GM06990 (cell line): ENCODE measurements at regions not wholly inside any gene's neighbourhood (a gene's known extent, or its start where the extent isn't known, plus 50 kb on each side); places are given as distances from the start of the nearest gene placed in this dataset.

Source experiments
- DNase-seq: peaks from one replicate; pipeline ENCODE4 v3.0.0-alpha.2; 2011; ENCODE audit not compliant: insufficient read length; ENCODE audit errors: extremely low read depth
- H3K27me3 ChIP-seq: replicated peaks from 2 replicates; pipeline ENCODE4 v1.6.0; 2011; ENCODE audit warnings: low read length; ENCODE audit not compliant: control insufficient read depth, insufficient read depth
- H3K36me3 ChIP-seq: 2 replicates; pipeline ENCODE4 v1.5.1; 2011; ENCODE audit warnings: low read length; ENCODE audit not compliant: control insufficient read depth, insufficient read depth
- H3K4me3 ChIP-seq: replicated peaks from 2 replicates; pipeline ENCODE4 v1.5.1; 2011; ENCODE audit warnings: low read depth, mild to moderate bottlenecking, control low read depth, low read length
- TF ChIP-seq, protein P1 (sequence below): IDR thresholded peaks from 2 replicates; pipeline ENCODE4 v1.5.1; 2011; ENCODE audit warnings: low read length, control low read depth, mild to moderate bottlenecking, inconsistent platforms; ENCODE audit not compliant: insufficient read depth, poor library complexity, severe bottlenecking

DNA sequence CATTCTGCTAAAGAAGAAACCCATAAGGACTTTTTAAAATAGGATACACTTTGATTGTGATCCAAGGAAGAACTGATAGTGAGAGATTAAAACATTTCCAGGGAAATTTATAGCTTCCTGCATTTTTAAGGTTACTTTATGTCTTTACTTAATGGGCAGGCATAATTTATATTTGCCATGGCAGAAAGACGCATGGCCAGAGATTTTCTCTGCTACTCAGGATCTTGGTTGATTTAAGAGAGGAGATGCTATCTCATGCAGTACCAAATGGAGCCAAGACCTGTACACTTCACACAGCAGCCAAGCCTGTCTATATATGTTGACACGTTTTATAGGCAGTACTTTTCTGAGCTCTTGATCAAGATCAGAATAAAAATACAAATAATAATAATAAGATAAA lies 60.9 kb upstream of the NT5C1B start:
- DNase-seq: no peak
- H3K4me3 ChIP-seq: no peak overlapping the region
- H3K36me3 ChIP-seq: no peaks in the 10 kb centered on the region
- TF ChIP-seq, protein P1, sequence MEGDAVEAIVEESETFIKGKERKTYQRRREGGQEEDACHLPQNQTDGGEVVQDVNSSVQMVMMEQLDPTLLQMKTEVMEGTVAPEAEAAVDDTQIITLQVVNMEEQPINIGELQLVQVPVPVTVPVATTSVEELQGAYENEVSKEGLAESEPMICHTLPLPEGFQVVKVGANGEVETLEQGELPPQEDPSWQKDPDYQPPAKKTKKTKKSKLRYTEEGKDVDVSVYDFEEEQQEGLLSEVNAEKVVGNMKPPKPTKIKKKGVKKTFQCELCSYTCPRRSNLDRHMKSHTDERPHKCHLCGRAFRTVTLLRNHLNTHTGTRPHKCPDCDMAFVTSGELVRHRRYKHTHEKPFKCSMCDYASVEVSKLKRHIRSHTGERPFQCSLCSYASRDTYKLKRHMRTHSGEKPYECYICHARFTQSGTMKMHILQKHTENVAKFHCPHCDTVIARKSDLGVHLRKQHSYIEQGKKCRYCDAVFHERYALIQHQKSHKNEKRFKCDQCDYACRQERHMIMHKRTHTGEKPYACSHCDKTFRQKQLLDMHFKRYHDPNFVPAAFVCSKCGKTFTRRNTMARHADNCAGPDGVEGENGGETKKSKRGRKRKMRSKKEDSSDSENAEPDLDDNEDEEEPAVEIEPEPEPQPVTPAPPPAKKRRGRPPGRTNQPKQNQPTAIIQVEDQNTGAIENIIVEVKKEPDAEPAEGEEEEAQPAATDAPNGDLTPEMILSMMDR: no peak
- no peaks in the 10 kb centered on the region for H3K27me3 ChIP-seq

DNA sequence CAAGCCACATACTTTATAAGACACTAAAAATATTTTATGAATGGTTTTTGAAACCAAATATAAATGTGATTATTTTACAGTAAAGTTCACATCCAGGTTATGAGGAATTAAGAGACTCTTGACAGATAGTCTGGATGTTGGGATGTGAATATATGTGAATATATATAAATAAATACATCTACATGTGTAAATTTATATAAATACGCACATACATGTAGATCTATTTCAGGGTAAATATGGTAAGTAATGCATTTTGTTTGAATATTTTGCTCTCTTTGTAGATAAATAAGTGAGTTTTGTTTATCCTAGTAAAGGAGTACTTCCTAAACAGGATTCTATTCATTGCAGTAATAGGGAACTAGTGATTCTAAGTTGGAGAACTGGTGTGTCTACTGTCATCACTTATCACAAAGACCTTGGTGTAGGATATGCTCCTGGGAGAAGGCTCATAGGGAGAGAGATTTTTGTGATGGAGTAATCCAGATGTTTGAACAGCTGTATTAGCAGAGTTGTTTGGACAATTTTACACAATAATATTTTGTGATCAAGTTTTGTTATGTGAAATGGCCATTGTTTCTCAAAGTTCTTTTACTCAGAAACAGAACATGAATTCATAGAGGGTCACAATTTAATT lies 60.2 kb upstream of the NT5C1B start:
- Histone ChIP-seq H3K4me3 (no peak overlapping the region), H3K36me3 (no peaks in the 10 kb centered on the region), H3K27me3 (no peaks in the 10 kb centered on the region)
- TF ChIP-seq, protein P1: no peak
- DNase-seq: no peak

DNA sequence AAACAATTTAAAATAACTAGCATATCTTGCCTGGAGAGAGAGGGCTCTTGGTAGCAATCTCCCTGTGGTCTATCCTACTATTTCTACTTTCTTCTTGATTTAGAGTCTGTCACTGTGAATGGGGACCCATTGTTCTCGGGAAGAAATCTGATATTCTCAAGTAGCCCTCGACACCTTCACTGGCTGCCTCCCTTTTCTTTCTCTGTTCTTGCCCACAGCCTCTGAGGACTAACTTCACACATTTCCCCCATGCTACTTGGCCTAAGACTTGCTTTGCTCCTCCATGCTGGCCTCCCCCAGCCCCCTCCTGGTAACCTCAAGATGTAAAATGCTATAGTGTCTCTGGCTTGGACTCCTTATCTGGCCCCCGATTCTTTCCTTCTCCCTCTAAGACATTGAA lies 58.8 kb upstream of the NT5C1B start:
- Histone ChIP-seq H3K27me3 (no peaks in the 10 kb centered on the region), H3K36me3 (no peaks in the 10 kb centered on the region), H3K4me3 (no peak overlapping the region)
- no peak for DNase-seq
- TF ChIP-seq, protein P1: no peak

DNA sequence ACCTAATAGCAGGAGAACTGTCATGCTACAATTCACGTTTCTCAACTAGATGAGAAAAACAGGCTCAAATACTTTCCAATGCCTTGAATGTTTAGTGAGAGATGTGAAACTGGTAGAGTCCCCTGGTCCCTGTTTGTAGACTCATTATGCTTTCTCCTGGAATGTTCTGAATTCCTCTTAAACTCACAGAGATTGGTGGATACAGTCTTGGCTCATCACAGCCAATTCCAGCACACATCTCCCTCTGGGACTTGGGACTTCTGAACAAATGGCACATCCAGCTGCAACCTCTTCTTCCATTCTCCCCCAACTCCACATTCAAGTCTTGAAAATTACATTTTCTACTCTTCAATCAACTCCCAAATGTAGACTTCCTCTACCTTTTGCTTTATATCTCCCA lies 58.4 kb upstream of the NT5C1B start:
- no peak for DNase-seq
- Histone ChIP-seq H3K27me3 (no peaks in the 10 kb centered on the region), H3K36me3 (no peaks in the 10 kb centered on the region), H3K4me3 (no peak overlapping the region)
- TF ChIP-seq, protein P1: no peak

DNA sequence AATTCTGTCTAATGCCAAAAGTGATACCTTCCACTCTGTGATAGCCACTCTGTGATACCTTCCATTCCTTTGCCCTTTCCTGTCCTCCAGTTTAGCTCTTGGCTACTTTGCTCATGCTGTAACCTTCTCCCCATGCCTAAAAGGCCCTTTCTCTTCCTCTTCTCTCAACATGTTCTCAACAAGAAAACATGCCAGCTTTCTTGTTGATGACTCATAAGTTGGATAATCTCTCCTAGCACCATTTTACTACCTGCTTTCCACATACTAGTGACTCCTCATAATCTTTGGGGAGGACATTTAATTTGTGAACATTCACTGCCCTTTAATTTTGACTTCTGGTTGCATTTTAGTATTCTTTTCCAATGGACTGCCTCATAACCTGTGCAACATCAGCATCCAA lies 55.9 kb upstream of the NT5C1B start:
- H3K27me3 ChIP-seq: no peaks in the 10 kb centered on the region
- TF ChIP-seq, protein P1: no peak
- DNase-seq: no peak
- H3K36me3 ChIP-seq: no peaks in the 10 kb centered on the region
- H3K4me3 ChIP-seq: no peak overlapping the region

DNA sequence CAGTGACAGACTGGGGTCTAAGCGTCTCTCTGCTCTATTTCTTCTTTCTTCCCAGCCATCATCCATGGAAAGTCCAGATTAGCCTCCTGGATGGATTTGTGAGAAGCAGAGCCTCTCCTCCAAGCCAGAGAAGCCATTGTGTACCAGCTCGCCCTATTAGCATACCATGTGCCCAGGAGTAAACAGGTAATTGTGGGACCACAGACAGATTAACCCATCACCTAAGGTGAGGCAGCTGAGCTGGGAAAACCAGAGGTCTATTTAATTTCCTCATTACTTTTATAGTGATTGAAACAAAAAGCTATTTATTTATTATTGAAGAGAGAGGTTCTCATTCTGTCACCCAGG lies 54.7 kb upstream of the NT5C1B start:
- no peaks in the 10 kb centered on the region for H3K27me3 ChIP-seq
- H3K4me3 ChIP-seq: no peak overlapping the region
- no peak for DNase-seq
- H3K36me3 ChIP-seq: no peaks in the 10 kb centered on the region
- TF ChIP-seq, protein P1: no peak
